ENCODE measurements at regions not wholly inside any gene's neighbourhood (a gene's known extent, or its start where the extent isn't known, plus 50 kb on each side); places are given as distances from the start of the nearest gene placed in this dataset.
"Not testable (repeated sequence)": the region's sequence is repeated elsewhere in the genome, so short reads cannot be mapped to it uniquely, and the experiment has no call there.

DNA sequence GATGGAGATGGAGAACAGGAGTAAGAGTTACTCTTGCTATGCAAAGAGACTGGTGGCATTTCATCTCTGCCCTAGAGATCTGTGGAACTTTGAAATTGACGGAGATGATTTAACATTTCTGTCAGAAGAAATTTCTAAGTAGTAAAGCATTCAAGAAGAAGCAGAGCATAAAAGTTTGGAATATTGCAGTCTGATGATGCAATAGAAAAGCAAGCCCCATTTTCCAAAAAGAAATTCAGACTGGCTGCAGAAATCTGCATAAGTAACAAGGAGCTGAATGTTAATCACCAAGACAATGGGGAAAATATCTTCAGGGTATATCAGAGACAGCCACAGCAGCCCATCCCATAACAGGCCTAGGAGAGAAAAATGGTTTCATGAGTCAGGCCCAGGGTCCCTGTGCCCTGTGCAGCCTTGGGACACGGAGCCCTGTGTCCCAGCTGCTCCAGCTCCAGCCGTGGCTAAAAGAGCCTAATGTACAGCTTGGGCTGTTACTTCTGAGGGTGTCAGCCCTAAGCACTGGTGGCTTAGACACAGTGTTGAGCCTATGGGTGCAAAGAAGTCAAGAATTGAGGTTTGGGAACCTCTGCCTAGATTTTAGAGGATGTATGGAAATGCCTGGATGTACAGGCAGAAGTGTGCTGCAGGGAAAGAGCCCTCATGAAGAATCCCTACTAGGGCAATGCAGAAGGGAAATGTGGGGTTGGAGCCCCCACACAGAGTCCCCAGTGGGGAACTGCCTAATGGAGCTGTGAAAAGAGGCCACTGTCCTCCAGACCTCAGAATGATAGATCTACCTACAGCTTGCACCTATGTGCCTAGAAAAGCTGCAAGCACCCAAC is 616.6 kb downstream of the SLC16A7 start (continued):
- TF ChIP-seq CHD1 (IDR thresholded peaks at IDR 0.05; ENCODE audit: low read depth, low read length) (no peak), RNF2 (IDR thresholded peaks at IDR 0.05; ENCODE audit: borderline replicate concordance, low read depth, low read length, missing control alignments, poor library complexity, severe bottlenecking) (no peak)

GRCh38 chr12:60213272-60213671 is 617.4 kb downstream of the SLC16A7 start:
- H3K18ac ChIP-seq (ENCODE audit: extremely low read depth, low read length); H2BK20ac ChIP-seq (ENCODE audit: low read length); H3K9me3 ChIP-seq (ENCODE audit: insufficient read depth in 2 of 2, low read depth in 1 of 2, low read length in 1 of 2); DNase-seq (ENCODE audit: low read depth in 1 of 2, low spot score in 2 of 2); H3K4me3 ChIP-seq (ENCODE audit: extremely low read depth in 1 of 4, insufficient read depth in 2 of 4, low read depth in 3 of 4, low read length in 4 of 4); H3K9ac ChIP-seq (replicated peaks in 1 of 4; ENCODE audit: extremely low read depth in 1 of 4, low read depth in 3 of 4, low read length in 3 of 4); H3K56ac ChIP-seq (replicated peaks; ENCODE audit: insufficient read length, low read depth, low read length); H2BK120ac ChIP-seq (replicated peaks; ENCODE audit: low read depth, low read length); H3K4me2 ChIP-seq (ENCODE audit: insufficient read depth in 1 of 2, low read depth in 2 of 2, low read length in 2 of 2); POLR2A ChIA-PET (ENCODE audit: partially characterized antibody); H2BK15ac ChIP-seq (ENCODE audit: low read length); H3K27me3 ChIP-seq (replicated peaks in 1 of 4; ENCODE audit: control insufficient read depth in 3 of 4, extremely low read depth in 1 of 4, insufficient read depth in 3 of 4, low read length in 3 of 4); H3K36me3 ChIP-seq (ENCODE audit: control insufficient read depth in 2 of 4, insufficient read depth in 4 of 4, low read length in 3 of 4); H3K79me2 ChIP-seq (ENCODE audit: control insufficient read depth in 1 of 2, insufficient read depth in 2 of 2, low read length in 2 of 2); H3K4me1 ChIP-seq (replicated peaks in 1 of 4; ENCODE audit: control insufficient read depth in 3 of 4, insufficient read depth in 4 of 4, low read length in 3 of 4); H4K91ac ChIP-seq (replicated peaks; ENCODE audit: insufficient read length, low read length); H4K8ac ChIP-seq (ENCODE audit: extremely low read depth, insufficient read depth, low read length); H2AFZ ChIP-seq (ENCODE audit: low read length); H3K79me1 ChIP-seq (ENCODE audit: low read depth, low read length); CTCF ChIA-PET (ENCODE audit: partially characterized antibody); H3K23me2 ChIP-seq (ENCODE audit: low read depth, low read length); H2BK12ac ChIP-seq (ENCODE audit: low read depth, low read length); H4K5ac ChIP-seq (ENCODE audit: insufficient read length, low read depth, low read length); H4K20me1 ChIP-seq (replicated peaks in 1 of 2; ENCODE audit: control insufficient read depth in 1 of 2, insufficient read depth in 2 of 2, low read length in 2 of 2); FAIRE-seq; H3K23ac ChIP-seq (ENCODE audit: insufficient read length); H2BK5ac ChIP-seq (ENCODE audit: low read depth, low read length); H3K14ac ChIP-seq (ENCODE audit: insufficient read length); H3K27ac ChIP-seq (ENCODE audit: low read depth, low read length); H2AK5ac ChIP-seq (ENCODE audit: low read depth, low read length); H3K4ac ChIP-seq (replicated peaks; ENCODE audit: insufficient read length, low read depth, low read length): not testable (repeated sequence)
- 88% methylated on average over 3 of the region's 3 CpGs; no CpG with 5 or more reads in 1 of the 2 experiments for WGBS, 2 experiments (ENCODE audit: extremely low coverage in 1 of 2, insufficient coverage in 1 of 2, insufficient read length in 1 of 2, insufficient replicate concordance in 2 of 2, low coverage in 1 of 2, low lambda C conversion rate in 2 of 2, missing lambda C conversion rate in 1 of 2)
